Stimulated activated CD4-positive, alpha-beta T cell treated with anti-CD3 and anti-CD28 coated beads, Interleukin-12 subunit alpha, Interleukin-12 subunit beta, amount 100 ng/mL, for 24 hours (primary cell): ENCODE measurements at regions not wholly inside any gene's neighbourhood (a gene's known extent, or its start where the extent isn't known, plus 50 kb on each side); places are given as distances from the start of the nearest gene placed in this dataset.

ENCODE experiments used
- DNase-seq, 2 experiments: peaks; one replicate each; pipeline ENCODE4 v3.0.0-alpha.2; 2020; ENCODE audit warnings: low read depth in 2 of 2

DNA sequence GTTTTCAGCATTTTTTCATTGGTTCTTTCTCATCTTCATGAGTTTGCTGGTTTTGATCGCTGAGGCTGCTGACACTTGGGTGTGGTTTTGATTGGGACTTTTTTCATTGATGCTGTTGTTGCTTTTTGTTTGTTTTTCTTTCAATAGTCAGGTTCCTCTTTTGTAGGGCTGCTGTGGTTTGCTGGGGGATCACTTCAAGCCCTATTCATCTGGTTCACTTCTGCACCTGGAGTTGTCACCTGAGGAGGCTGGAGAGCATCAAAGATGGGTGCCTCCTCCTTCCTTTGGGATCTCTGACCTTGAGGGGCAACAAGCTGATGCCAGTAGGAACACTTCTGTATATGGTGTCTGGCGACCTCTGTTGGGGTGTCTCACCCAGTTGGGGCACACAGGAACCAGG lies 1279.9 kb upstream of the TMPRSS15 start:
- no peak for DNase-seq

- no peak for DNase-seq
Measured at GRCh38 chr21:19684328-19684727, 1280.7 kb upstream of the TMPRSS15 start.

GRCh38 chr21:19692231-19692630 lies 1288.6 kb upstream of the TMPRSS15 start:
- DNase-seq = no peak

DNA sequence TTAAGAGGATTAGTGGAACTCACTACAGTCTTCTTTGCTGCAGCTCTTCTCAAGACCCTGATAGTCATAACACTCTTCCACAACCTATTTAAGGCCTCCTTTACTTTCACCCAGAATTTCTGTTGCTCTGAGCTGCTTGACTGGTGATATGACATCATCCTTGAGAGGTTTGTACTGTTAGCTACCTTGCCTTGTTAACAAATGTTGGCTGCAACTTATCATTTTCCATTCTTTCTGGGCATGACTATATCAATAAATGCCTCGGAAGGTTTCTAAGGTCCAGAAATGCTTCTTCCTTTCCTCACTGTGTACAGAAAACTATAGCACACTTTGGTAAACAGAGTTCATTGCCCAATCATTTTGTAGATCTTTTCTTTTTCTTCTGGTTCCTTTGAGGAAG lies 1292.2 kb upstream of the TMPRSS15 start:
- no peak for DNase-seq

GRCh38 chr21:19700476-19700875 lies 1296.9 kb upstream of the TMPRSS15 start:
- no peak for DNase-seq

GRCh38 chr21:19702726-19703125 lies 1295.5 kb upstream of the NCAM2 start:
- DNase-seq = no peak

DNA sequence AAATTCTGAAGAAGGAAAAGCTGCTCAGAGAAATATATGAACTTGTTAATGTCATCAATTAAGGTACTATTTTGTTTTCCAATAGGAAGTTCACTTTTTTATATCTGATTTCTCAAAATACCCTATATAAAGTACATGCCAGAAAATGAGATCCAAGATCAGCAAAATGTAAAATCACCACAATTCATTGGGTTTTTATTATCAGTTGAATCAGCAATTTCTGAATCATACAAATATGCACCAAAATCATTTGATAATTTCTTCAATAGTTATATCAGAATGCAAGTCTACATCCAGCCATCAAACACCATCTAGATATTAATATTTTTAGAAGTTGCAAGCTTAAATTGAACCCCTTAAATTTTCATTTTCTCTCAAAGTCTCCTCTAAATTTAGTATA lies 1293.4 kb upstream of the NCAM2 start:
- DNase-seq = no peak

DNA sequence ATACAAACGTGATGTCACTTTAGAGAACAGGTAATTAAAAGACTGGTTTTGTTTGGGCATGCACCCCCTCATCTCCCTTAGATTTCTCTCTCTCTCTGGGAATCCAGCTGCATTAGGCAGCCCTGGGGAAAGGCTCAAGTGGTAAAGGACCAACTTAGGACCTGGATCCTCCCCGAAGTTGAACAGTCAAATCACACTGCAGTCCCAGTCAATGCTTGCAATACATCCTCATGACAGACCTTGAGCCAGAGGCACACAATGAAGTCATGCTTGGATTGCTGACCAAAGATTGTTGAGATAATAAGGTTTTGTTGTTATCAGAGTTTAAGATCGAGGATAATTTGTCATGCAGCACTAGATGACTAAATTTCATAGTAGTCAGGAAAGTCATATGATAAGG lies 1285.8 kb upstream of the NCAM2 start:
- DNase-seq = no peak

- DNase-seq = no peak
Measured at GRCh38 chr21:19713313-19713712, 1284.9 kb upstream of the NCAM2 start.

DNA sequence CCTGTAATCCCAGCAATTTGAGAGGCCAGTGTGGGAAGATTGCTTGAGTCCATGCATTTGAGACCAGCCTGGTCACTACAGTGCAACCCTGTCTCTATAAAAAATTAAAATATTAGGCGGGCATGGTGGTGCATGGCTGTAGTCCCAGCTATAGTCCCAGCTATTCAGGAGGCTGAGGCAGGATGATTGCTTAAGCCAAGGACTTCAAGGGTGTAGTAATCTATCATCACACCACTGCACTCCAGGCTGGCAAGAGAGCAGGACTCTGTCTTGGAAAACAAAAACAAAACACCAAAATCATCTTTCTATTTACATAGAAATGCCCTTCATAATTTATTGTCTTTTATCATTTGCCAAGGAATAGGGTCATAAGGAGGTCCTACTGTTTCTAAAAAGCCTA lies 1274.1 kb upstream of the NCAM2 start:
- DNase-seq = no peak

- no peak for DNase-seq
Measured at GRCh38 chr21:19731251-19731650, 1267.0 kb upstream of the NCAM2 start.

- no peak for DNase-seq
Measured at GRCh38 chr21:19759836-19760235, 1238.4 kb upstream of the NCAM2 start.

DNA sequence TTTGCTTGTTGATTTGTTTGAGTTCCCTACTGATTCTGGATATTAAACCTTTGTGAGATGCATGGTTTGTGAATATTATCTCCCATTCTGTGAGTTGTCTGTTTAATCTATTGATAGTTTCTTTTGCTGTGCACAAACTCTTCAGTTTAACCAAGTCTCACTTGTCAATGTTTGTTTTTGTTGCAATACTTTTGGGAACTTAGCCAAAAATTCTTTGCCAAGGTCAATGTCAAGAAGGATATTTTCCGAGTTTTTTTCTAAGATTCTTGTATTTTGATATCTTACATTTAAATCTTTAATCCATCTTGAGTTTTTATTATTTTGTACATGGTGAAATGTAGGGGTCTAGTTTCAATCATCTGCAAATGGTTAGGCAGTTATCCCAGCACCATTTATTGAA lies 1230.7 kb upstream of the NCAM2 start:
- no peak for DNase-seq

DNA sequence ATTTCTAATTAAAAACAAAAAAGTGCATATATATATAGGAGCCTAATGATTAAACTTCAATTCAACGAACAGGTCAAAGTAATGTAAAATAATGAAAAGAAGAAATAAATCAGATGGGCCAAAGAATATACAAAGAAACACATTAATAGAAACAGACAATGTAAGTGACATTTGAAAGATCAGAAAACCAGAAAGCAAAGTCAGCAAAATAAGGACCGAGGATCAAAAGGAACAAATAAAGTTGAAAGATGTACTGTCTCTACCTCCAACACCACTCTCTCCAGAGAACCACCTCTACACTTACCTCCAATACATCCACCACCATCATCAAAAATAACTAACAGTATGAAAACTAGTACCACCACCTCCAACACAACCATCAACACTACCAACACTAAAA lies 1226.3 kb upstream of the NCAM2 start:
- no peak for DNase-seq

DNA sequence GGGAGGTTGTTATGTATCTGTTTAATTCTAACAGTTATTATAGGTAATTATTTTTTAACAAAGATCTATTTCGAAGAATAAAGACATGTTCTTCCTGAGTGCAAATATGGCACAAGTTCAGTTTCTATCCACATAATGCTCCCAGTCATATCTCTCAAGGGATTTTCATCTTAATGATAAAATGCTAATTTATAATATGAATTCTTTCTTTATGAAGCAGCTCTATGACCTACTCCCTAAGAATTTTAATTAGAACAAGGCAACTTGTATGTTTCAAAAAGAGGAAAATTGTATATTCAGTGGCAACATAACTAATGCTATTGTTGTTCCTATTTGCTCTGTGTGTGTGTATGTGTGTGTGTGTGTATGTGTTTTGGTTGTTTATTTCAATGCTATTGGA lies 1222.1 kb upstream of the NCAM2 start:
- no peak for DNase-seq

GRCh38 chr21:19781881-19782652 lies 1216.1 kb upstream of the NCAM2 start:
- DNase-seq = no peak

DNA sequence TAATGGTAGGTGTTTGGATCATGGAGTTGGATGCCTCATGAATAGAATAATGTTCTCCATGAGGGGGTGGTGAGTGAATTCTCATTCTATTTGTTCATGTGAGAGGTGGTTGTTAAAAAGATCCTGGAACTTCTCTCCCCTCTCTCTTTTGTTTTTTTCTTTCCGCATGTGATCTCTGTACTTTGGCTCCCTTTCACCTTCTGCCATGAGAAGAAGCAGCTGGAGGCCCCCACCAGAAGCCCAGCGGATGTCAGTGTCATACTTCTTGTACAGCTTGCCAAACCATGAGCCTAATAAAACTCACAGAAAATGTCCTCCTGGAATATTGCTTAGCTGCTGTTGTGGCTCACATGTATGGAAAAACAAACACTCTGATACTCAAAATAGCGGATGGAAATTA lies 1212.3 kb upstream of the NCAM2 start:
- DNase-seq = no peak

GRCh38 chr21:19792004-19792403 lies 1206.2 kb upstream of the NCAM2 start:
- no peak for DNase-seq

DNA sequence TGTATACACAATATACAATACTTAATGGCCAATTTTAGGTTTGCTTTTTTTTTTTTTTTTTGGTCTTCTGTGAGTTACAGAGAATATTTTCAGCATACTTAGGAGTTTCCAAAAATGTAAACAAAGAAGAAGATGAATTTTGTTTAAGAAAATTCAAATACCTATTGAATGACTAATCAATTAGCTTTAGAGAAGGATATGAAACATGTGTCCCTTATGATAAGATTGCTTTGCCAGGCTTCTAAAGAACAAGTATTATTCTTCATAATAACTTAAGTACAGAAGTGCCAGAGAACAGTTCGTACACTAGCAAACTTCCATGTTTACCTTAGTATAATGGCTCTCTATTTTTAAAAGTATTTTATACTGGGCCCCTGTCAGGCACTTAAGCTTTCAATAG lies 1191.0 kb upstream of the NCAM2 start:
- no peak for DNase-seq

GRCh38 chr21:19810779-19811178 lies 1187.4 kb upstream of the NCAM2 start:
- no peak for DNase-seq

DNA sequence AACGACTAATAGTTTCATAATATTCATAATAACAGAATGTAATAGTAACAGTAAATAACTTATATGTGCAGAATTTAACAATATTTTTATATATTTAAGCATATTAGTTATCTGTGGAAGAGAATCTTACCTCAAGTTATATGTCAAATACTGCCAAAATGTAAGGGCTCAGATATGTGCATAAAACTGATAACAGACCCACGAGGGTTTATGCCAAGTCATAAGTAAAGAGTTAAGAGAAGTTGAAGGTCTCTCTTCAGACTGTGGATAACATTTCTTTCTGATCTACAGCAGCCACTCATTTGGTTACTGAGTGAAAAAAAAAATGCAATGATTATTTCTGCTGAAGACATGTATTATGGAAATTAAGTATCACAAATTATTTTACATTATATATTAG lies 1167.8 kb upstream of the NCAM2 start:
- DNase-seq = no peak

DNA sequence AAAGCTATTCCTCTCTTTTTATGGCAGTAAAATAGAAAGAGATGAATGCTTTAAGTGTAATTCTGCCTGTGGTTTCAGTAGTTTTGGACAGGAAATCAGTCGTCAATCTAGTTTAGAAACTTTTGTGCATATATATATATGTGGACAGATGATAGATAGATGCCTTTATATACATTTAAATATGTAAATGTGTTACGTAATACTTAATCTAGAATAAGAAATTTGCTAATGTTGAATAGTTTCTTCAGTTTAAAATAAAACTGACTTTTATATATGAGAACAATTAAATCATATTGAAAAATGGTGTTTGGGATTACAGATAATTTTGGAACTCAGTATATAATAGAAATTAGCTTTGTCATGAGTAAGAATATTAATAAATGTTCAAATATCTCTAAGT lies 1165.7 kb upstream of the NCAM2 start:
- no peak for DNase-seq

GRCh38 chr21:19833082-19833481 lies 1165.1 kb upstream of the NCAM2 start:
- DNase-seq = no peak

DNA sequence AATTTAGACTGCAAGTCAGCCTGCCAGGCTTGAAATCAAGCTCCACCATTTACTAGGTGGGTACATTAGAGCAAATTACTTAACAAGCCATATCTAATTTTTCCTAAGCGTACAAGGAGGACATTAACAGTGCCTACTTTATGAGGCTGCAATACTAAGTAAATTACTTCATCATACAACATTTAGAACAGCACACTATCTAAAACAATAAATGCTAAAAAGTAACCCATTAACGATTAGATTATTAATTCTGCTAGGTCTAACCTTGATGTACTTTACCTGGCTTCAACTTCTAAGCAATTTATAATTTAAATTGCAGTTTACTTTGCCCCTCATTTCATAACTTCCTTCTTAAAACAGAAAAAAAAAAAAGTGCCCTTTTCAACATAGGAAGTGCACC lies 1155.6 kb upstream of the NCAM2 start:
- no peak for DNase-seq
